GM21381 (cell line): ENCODE measurements at regions not wholly inside any gene's neighbourhood (a gene's known extent, or its start where the extent isn't known, plus 50 kb on each side); places are given as distances from the start of the nearest gene placed in this dataset.
"Not testable (repeated sequence)": the region's sequence is repeated elsewhere in the genome, so short reads cannot be mapped to it uniquely, and the experiment has no call there.

ENCODE experiments used
- ATAC-seq: cut with Tn5 transposase; IDR thresholded peaks from one replicate; pipeline ENCODE4 v1.9.1; 2021; ENCODE audit warnings: mild to moderate bottlenecking, moderate library complexity; ENCODE audit not compliant: unreplicated experiment

DNA sequence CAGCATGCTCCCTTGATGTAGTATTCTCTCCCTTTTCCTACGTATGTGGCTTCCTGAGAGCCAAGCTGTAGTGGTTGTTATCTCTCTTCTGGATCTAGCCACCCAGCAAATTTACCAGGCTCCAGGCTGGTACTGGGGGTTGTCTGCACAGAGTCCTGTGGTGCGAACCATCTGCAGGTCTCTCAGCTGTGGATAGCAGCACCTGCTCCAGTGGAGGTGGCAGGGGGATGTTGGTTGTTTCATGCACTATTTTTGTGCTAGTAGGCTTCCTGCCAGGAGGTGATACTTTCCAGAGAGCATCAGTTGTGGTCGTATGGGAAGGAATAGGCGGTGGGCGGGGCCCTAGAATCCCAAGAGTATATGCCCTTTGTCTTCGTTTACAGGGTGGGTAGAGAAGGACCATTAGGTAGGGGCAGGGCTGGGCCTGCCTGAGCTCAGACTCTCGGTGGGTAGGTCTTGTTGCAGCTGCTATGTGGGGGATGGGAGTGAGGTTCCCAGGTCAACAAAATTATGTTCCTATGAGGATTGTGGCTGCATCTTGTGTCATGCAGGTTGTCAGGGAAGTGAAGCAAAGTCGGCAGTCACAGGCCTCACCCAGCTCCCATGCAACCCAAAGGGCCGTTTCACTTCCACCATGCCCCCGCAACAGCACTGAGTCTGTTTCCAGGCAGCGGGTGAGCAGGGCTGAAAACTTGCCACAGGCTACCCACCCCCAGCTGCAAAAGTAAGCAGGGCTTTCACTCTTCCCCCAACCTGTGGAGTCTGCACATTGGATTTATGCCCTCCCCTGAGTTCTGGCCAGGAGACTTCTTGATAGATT is 1139.5 kb downstream of the BCL11A start:
- no peak for ATAC-seq

DNA sequence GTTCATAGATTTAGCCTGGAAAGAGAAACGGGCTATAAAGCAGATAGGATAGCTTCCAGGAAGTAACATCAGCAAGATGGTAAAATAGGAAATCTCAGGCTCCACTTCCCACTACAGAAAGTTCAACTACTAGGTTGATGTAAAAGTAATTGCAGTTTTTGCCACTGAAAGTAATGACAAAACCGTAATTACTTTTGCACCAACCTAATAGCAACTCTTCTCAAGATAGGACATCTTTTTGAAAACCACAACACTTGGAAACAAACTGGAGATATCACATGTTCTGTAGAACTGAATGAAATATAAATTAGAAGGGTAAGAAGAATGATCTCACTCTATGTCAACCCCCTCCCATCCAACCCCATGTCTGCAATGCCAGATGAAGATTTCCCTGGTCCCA is 1154.3 kb downstream of the BCL11A start:
- no peak for ATAC-seq

DNA sequence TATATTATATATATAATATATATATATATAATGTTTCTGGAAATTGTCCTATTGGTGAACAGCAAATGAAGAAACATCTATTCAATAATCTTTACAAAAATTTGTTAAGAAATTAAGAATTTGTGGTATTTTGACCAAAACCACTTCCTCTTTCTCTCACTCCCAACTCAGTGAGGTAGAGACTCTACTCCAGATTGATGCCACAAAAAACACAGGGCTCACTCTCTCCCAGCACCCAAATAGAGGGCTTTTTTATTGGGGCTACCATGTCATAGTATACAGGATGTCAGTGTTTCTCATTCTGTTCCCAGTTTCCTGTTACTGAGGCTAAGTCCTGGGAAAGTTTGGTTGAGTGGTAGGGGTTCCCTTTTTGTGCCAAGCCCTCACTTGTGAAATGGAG is 1155.4 kb downstream of the BCL11A start:
- no peak for ATAC-seq

DNA sequence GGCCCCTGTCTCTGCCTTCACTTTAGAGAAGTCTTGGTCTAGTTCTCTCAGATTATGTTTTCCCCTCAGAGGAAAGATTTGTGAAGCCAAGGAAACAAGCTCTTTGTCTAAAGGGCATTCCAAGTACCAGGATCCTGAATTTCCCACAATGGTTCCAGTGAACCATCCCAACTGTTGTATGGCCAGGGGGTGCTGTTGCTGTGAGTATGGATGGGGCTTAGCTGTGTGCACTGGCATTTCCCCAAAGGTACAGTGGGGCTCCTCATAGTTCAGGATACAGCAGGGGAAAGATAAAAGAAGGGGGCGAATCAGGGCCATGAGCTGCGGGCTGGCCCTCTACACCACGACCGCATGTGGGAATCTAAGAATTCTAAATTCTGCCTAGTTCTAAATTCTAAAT is 1154.0 kb upstream of the FANCL start:
- ATAC-seq: no peak

DNA sequence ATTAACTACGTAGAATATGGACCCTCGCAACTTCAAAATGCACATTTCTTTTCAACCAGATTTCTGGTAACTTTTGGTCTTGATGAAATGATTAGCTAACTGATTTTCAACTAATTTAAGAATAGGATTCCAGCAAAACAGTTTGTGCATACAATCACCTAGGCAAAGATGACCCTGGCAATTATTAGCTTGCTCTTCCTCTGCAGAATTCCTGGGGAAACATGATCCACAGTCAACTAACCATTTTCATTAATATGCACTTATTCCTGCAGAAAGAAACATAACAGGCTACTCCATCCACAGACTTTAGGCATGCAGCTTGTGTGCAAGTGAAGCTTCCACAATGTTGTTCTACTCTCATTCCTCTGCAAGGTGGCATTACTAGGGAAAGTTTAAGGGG is 1150.8 kb upstream of the FANCL start:
- ATAC-seq: no peak

DNA sequence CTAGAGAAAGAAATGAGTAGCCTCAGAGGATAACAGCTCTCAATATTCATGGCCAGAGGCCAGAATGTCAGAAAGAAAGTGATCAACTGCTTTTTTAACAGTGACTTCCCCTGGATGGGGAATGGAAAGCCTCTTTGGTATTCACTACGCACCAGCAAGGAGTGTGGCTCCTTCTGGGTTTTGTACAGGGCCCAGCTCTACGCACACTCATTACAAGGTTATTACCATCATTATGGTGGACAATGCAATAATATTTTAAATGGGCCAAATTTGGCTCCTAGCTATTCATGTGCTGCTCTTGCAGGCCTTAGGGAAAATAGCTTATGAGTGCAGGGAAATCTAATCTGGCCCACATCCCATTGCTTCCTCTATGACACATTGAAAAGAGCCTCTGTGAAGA is 1149.5 kb upstream of the FANCL start:
- no peak for ATAC-seq

DNA sequence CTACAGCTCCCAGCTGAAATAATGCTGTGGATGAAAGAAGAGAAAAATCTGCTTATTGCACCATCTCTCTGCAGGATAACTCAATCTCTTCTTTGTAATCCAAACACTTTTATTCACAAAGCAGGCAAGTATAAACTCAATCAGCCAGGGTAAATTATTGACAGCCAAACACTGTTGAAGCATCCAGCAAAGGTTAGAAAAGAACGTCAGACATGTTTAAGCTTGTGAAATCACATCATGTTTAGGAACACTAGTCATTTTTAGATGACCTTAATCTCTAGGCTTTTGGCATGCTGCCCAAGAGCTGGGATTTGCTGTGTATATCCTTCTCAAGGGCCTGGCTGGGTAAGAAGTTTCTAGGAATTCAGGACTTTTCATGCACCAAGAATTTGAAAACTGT is 1148.1 kb upstream of the FANCL start:
- ATAC-seq: no peak

DNA sequence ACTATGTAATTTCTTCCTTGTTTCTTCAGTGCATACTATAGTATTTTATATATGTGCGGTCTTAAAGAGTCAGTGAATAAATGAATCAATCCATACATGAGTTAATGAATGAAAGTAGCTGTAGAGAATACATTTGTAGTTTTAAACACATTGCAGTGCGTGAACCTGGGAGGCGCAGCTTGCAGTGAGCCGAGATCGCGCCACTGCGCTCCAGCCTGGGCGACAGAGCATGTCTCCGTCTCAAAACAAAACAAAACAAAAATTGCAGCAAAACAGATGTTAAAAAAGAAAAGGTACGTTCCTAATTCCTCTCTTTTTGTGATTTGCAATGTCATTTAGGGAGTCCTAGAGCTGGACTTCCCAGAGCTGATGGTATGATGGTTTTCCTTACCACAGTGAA is 1144.8 kb upstream of the FANCL start:
- no peak for ATAC-seq

DNA sequence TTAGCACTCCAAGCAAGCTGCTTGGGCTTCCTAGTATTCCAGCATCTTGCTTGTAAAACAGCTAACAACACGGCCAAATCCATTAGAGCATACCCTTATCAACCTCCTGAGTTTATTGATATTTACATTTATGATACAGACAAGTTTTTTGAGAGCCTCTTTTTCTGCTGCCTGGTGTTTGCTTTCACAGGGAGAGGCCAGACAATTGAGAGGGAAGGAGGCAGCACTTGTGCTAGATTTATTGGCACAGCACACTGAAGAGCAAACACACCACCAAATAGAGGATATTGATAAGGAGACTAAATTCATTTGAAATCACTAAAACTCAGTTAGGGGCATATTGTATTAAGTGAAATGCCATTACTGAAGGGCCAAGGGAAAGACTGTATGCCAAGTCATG is 1142.3 kb upstream of the FANCL start:
- no peak for ATAC-seq

DNA sequence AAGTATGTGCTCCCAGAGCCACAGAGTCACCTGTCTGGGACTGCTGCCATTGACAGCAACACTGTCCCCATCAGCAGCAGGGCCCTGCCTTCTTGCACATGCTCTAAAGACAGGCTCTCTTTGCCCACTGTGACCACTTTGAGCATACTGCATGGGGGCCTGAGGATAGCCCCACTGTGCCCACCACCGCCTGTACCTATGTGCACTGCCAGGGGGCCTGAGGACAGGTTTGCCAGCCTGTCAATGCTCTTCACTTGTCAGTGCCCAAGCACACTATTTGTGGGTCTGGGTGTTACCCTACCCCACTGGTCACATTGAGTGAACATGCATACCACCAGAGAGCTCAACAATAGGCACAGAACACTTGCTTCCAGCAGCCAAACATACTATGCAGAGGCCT is 1137.0 kb upstream of the FANCL start:
- ATAC-seq: no peak

DNA sequence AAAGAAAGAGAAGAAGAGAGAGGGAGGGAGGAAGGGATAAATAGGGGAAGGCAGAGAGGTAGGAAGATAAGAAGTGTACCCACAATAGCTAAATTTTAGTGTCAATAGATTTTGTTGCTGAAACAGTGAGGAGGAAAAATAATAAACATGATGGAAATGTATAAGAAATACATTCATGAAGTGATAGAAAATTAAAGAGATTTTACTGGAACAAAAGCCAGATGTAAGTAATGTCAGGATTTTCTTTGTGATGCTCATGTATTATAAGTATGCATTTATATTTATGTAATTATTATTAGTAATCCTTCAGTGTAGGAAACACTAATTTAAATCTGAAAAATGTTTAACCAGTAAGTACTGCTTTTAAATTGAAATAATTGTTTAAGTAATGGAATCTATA is 1125.2 kb upstream of the FANCL start:
- ATAC-seq: no peak

DNA sequence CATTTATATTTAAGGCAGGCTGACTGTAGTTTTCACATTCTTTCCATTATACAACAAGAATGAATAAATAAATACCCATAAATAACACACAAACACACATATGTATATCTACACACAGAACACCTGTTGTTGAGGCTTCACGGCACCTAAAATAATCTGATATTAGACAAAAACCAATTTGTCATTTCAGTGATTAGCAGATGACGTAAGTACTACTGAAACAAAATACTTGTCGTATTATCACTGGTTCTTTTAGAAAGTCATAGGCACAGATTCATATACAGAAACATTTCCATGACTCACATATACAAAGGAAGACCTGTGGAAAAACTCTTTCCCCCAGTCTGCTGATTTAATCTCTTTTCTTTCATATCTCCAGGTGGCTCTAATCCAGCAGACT is 1113.4 kb upstream of the FANCL start:
- no peak for ATAC-seq

DNA sequence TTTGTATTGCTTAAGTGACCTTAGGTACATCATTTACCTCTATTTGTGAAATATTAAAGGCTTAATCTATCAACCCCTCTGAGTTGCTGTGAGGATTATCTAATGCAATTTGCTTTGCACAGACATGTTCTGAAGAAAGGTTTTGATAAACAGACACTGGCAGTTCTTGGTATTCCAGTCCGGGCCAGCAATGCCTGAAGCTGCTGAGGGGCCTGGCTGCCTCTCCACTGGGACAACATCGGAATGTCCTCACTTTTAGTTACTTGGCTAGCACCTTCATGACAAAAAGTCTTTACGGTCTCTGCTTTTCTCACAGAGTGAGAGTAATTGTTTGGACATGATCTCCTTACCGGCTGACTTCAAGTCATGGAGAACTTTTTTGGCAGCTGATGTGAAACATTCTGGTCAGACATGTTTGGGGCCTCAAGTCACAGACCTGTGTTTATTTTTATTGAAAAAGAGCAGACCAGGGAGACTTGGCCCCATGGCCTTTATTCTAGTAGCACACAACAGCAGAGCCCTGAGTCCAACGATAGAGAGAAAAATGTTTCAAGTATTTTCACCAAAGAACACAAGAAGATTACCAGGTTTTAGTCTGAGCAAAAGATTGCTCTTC is 1112.3 kb upstream of the FANCL start:
- ATAC-seq: no peak

DNA sequence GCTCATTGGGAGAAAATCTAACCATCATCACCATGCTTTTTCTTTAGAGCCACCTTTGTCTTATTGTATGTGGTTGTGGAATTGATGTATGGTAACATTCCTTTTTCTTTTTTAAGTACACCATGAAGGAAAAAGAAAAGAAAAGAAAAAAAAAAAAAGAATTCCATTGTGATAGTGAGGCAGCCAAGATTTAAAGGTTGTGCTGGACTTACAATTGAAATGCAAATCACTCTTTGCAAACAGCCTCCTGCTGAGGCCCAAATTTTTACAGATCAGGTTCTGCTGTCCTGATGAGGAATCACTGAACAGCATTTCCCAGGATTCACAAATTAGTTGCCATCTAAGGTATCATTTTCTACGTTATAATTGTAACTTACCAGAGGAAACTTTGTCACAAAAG is 1101.0 kb upstream of the FANCL start:
- no peak for ATAC-seq

DNA sequence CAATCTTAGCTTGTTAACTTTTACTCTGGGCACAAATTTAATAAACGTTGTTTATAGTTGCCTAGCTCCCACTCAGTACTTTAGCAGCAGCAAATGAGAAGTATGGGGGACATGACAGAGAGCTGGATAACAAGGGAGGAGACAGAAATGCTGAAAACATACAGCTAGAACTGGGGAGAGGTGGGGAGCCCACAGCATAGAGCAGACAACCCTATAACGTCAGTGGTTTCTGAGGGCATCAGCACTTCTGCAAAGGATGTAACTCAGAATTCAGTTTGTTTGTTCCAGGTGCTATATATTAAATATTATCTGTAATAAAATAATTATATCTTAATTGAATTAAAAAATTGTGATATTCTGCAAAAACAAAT is 1098.7 kb upstream of the FANCL start:
- ATAC-seq: no peak

DNA sequence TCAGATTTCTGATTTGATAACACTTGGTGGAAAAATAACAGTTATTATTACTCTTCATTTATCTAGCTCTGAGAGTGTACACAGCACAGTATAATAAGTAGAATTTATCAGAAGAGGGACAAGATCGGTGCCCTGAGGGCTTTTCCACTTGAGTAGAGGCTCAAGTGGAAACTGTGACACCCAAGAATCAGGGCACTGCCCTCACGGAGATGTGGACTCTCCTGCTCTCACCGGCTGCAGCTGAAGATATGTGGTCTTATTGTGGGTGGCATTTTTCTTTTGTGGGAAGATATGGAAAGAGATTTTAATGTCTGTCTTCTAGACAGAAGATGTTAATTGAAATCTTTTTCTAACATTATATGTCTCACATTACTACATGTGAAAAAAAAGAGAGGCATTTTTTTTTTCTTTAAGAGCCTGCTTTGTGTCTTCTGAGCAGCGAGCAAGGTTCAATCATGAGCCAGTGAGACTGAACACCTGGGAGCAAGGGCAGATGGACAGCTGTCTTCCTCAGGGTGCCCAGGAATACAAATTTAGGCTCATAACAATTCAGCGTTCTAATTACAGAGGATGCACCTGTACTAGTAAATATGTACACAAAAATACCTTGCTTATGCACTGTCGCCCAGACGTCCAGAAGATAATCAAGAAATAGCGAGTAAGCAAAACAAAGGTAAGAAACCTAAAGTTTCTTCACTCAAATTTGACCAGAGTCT is 1098.2 kb upstream of the FANCL start:
- ATAC-seq: no peak

DNA sequence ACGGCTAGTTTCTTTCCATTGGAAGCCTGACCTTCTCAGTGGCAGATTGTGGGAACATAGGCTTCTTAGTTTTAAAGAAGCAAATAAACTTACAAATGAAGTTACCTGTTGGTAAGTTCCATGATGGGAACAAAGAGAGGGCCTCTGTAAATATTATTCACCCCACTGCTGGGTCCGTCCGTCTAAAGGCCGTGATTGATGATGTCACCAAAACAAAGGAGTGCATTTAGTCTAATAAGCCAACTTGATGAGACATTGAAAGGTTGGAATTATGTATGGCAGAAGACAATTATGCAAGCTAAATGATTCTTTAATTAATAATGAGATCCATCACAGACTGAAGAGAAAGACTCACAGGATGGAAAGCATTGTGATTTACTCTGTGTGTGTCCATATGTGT is 1091.9 kb upstream of the FANCL start:
- no peak for ATAC-seq

DNA sequence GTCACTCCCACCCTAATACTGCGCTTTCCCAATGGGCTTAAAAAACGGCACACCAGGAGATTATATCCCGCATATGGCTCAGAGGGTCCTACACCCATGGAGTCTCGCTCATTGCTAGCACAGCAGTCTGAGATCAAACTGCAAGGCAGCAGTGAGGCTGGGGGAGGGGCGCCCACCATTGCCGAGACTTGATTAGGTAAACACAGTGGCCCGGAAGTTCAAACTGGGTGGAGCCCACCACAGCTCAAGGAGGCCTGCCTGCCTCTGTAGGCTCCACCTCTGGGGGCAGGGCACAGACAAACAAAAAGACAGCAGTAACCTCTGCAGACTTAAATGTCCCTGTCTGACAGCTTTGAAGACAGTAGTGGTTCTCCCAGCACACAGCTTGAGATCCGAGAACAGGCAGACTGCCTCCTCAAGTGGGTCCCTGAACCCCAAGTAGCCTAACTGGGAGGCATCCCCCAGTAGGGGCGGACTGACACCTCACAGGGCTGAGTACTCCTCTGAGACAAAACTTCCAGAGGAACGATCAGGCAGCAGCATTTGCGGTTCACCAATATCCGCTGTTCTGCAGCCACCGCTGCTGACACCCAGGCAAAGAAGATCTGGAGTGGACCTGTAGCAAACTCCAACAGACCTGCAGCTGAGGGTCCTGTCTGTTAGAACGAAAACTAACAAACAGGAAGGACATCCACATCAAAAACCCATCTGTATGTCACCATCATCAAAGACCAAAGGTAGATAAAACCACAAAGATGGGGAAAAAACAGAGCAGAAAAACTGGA is 1085.6 kb upstream of the FANCL start:
- ATAC-seq: not testable (repeated sequence)

DNA sequence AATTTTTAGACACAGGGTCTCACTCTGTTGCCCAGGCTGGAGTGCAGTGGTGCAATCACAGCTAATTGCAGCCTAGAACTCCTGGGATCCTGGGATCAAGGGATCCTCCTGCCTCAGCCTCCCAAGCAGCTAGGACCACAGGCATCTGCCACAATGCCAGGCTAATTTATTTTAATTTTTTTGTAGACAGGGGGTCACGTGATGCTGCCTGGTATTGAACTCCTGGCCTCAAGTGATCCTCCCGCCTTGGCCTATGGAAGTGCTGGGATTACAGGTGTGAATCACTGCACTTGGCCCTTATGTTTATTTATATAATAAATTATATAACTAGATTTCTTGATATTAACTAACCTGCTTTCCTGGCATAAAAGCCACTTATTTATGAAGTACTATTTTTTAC is 1081.7 kb upstream of the FANCL start:
- ATAC-seq: no peak

DNA sequence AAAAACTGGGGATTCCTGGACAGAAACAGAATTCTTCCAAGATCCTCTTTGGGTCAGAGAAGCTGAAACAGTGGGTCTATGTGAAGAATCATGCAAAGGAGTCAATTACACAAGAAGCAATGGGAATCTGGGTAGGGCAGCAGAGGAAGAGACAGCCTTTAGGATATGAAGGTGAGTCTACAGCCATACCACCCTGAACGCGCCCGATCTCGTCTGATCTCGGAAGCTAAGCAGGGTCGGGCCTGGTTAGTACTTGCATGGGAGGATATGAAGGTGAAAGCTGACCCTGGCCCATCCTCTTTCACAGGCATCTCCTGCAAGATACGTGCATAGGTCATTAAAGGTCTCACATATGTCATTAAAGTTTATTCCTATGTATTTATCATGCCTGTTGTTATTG is 1080.9 kb upstream of the FANCL start:
- no peak for ATAC-seq

DNA sequence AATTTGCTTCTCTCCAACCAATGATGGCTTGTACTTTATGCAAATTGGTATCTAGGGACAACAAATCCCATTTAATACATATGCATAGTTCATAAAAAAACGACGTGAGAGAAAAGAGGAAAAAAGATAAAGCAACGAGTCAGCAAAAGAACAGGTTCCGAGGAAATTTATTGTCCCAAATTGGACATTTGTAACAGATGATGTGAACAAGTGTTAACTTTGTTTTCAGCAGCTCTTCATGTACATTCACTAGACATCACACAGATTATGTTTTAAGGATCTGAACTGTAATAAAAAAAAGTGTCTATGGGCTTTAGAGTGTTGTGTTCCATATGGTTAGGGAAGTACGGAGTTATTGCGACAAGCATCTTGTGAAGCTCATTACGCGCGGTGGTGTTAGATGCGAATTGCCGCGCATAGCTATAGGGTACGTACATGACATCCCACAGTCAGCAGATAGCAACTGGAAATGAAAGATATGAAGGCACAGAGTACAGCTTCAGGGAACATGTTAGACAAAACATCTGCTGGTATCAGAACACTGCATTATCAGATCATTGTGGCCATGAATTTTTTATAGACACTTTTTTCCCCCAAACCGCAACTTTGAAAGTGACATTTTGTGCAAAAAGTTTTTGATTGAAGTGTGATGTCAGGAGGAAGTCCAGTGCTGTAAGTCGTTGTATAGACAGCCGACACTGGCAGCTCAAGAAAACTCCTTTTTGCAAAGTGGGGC is 1073.1 kb upstream of the FANCL start:
- no peak for ATAC-seq
